GM19372 (cell line): ENCODE measurements at regions not wholly inside any gene's neighbourhood (a gene's known extent, or its start where the extent isn't known, plus 50 kb on each side); places are given as distances from the start of the nearest gene placed in this dataset.

ENCODE experiments used
- ATAC-seq: cut with Tn5 transposase; IDR thresholded peaks from one replicate; pipeline ENCODE4 v1.9.1; 2021; ENCODE audit warnings: mild to moderate bottlenecking, low read depth, moderate library complexity; ENCODE audit not compliant: unreplicated experiment

- ATAC-seq, result no peak
Observed at GRCh38 chrX:148448686-148449085, 51.7 kb upstream of the AFF2 start.
